GM23338 (cell line): ENCODE measurements at regions not wholly inside any gene's neighbourhood (a gene's known extent, or its start where the extent isn't known, plus 50 kb on each side); places are given as distances from the start of the nearest gene placed in this dataset.

Source experiments
- CREB1 ChIP-seq: fragments of 250-450 bp; sonication (Bioruptor Pico); IDR thresholded peaks from 2 replicates; pipeline ENCODE4 v1.5.0; 2020; ENCODE audit warnings: low read depth, mild to moderate bottlenecking, moderate library complexity
- EZH2 ChIP-seq: fragments of 200-600 bp; sonication (generic); IDR thresholded peaks from one replicate; pipeline ENCODE4 v1.8.0; 2017; ENCODE audit warnings: antibody characterized with exemption, mild to moderate bottlenecking, low read depth; ENCODE audit not compliant: unreplicated experiment
- EZH2phosphoT487 ChIP-seq: fragments of 200-600 bp; sonication (generic); IDR thresholded peaks from one replicate; pipeline ENCODE4 v1.8.1; 2018; ENCODE audit warnings: antibody characterized with exemption; ENCODE audit not compliant: unreplicated experiment
- JUNB ChIP-seq: IDR thresholded peaks from one replicate; pipeline ENCODE4 v1.6.1; 2016; ENCODE audit warnings: antibody characterized with exemption; ENCODE audit not compliant: unreplicated experiment
- POLR2AphosphoS5 ChIP-seq: IDR thresholded peaks from 2 replicates; pipeline ENCODE4 v1.6.1; 2016; ENCODE audit warnings: antibody characterized with exemption, low read depth
- STAT1 ChIP-seq: IDR thresholded peaks from one replicate; pipeline ENCODE4 v1.6.1; 2016; ENCODE audit warnings: antibody characterized with exemption; ENCODE audit not compliant: unreplicated experiment
- TF ChIP-seq, protein P1 (sequence below), 2 experiments: fragments of 200-600 bp in 1 of 2; sonication (generic) in 1 of 2; conservative IDR thresholded peaks; 2 replicates each; pipeline versions ENCODE4 v1.5.1 to v1.6.1; 2016 to 2017; ENCODE audit warnings: antibody characterized with exemption in 2 of 2, low read depth in 2 of 2, mild to moderate bottlenecking in 2 of 2, moderate library complexity in 1 of 2

DNA sequence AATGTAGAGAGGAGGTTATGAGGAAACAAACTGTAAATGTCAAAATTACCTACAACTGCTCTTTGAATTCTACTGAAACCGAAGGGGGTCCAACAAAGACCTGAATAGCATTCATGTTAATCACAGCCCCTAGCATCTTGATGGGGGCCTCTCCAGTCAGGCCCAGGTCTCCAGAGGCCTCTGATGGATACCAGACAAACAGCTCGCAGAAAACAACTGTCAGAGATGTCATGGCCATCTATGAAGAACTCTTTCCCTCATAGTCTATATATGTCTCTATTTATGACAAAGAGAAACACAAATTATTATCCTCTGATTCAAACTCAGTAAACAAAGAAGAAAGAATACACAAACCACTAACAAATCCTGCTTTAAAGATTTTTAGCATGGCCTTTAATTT is 432.6 kb downstream of the CAAP1 start:
- TF ChIP-seq EZH2, result no peak
- no peak for TF ChIP-seq STAT1
- TF ChIP-seq, protein P1, sequence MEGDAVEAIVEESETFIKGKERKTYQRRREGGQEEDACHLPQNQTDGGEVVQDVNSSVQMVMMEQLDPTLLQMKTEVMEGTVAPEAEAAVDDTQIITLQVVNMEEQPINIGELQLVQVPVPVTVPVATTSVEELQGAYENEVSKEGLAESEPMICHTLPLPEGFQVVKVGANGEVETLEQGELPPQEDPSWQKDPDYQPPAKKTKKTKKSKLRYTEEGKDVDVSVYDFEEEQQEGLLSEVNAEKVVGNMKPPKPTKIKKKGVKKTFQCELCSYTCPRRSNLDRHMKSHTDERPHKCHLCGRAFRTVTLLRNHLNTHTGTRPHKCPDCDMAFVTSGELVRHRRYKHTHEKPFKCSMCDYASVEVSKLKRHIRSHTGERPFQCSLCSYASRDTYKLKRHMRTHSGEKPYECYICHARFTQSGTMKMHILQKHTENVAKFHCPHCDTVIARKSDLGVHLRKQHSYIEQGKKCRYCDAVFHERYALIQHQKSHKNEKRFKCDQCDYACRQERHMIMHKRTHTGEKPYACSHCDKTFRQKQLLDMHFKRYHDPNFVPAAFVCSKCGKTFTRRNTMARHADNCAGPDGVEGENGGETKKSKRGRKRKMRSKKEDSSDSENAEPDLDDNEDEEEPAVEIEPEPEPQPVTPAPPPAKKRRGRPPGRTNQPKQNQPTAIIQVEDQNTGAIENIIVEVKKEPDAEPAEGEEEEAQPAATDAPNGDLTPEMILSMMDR (conservative IDR thresholded peaks at IDR 0.05; ENCODE audit: low read depth in 2 of 2), result no peak
- TF ChIP-seq EZH2phosphoT487, result no peak
- no peak for TF ChIP-seq CREB1 (CRISPR knock-in tag)
- no peak for TF ChIP-seq JUNB
- no peak for TF ChIP-seq POLR2AphosphoS5
